Right ventricle myocardium superior (tissue), 1 donor: ENCODE measurements at regions not wholly inside any gene's neighbourhood (a gene's known extent, or its start where the extent isn't known, plus 50 kb on each side); places are given as distances from the start of the nearest gene placed in this dataset. TPM values are rescaled to one million over a fixed set of nuclear protein-coding genes. Genes with fewer than 3 reads are reported as not detected.
"Not testable (repeated sequence)": the region's sequence is repeated elsewhere in the genome, so short reads cannot be mapped to it uniquely, and the experiment has no call there.

Experiments
- ATAC-seq: fragments of 200-7000 bp; cut with Tn5 transposase; one replicate; pipeline ENCODE4 v1.9.1; 2020; ENCODE audit warnings: mild to moderate bottlenecking; ENCODE audit not compliant: poor library complexity
- DNase-seq: peaks from one replicate; pipeline ENCODE4 v3.0.0-alpha.2; 2020
- intact Hi-C: fragments of 100-400 bp; cut with DNase I; formaldehyde crosslinking; loops from one replicate; pipeline ENCODE4 v1.11.2; 2022
- microRNA-seq: library from miRNA; unstranded; fragments of <30 nt; microRNA quantifications from one replicate; pipeline ENCODE4 v1.2.0, GENCODE V29; 2020
- donor health status: DM: no; HTN: yes; CAD: no; lungs with severe emphysema.

- ATAC-seq (no peak), DNase-seq (no peak)
- intact Hi-C loops = no loop called here
Measured at GRCh38 chr20:57773059-57773815, 63.4 kb upstream of the PMEPA1 start.

- ATAC-seq (no peak), DNase-seq (no peak)
- intact Hi-C loops = no loop called here
Measured at GRCh38 chr20:57772349-57772964, 62.6 kb upstream of the PMEPA1 start.

- ATAC-seq (no peak), DNase-seq (no peak)
- intact Hi-C loops = no loop called here
Measured at GRCh38 chr20:57770852-57771720, 61.3 kb upstream of the PMEPA1 start.

- DNase-seq, ATAC-seq, intact Hi-C loops: not testable (repeated sequence)
Measured at GRCh38 chr20:57770401-57770800, 60.6 kb upstream of the PMEPA1 start.

- ATAC-seq = no peak
- intact Hi-C loops = no loop called here
- no peak for DNase-seq
Measured at GRCh38 chr20:57769756-57770155, 59.9 kb upstream of the PMEPA1 start.

GRCh38 chr20:57768519-57768918, 58.7 kb upstream of the PMEPA1 start:
- no peak for ATAC-seq
- no peak for DNase-seq
- intact Hi-C loops = no loop called here

- DNase-seq = no peak
- intact Hi-C loops = no loop called here
- ATAC-seq = no peak
Measured at GRCh38 chr20:57767441-57767840, 57.6 kb upstream of the PMEPA1 start.

GRCh38 chr20:57763235-57763595, 53.4 kb upstream of the PMEPA1 start:
- ATAC-seq = no peak
- intact Hi-C loops = no loop called here
- no peak for DNase-seq

GRCh38 chr20:57762531-57763234, 52.9 kb upstream of the PMEPA1 start:
- ATAC-seq = no peak
- intact Hi-C loops = no loop called here
- DNase-seq = no peak

GRCh38 chr20:57761413-57761734, 51.6 kb upstream of the PMEPA1 start:
- intact Hi-C loops = no loop called here
- no peak for DNase-seq
- no peak for ATAC-seq

- no peak for ATAC-seq
- intact Hi-C loops = no loop called here
- DNase-seq = no peak
Measured at GRCh38 chr20:57760698-57761412, 51.0 kb upstream of the PMEPA1 start.

- intact Hi-C loops = no loop called here
- DNase-seq (no peak), ATAC-seq (no peak)
Measured at GRCh38 chr20:57759724-57760123, 49.9 kb upstream of the PMEPA1 start.

Small RNAs in the stretch of these regions (microRNA-seq; reads per million reads assigned to microRNA genes)
- not detected for gene MIR4532
